BLaER1 (cell line): ENCODE measurements at regions not wholly inside any gene's neighbourhood (a gene's known extent, or its start where the extent isn't known, plus 50 kb on each side); places are given as distances from the start of the nearest gene placed in this dataset.

Experiments used
- H3K27ac ChIP-seq: shearing (Covaris generic); formaldehyde crosslinking; 2 replicates; pipeline ENCODE4 v1.8.1; 2022
- H3K27me3 ChIP-seq: shearing (Covaris generic); formaldehyde crosslinking; 2 replicates; pipeline ENCODE4 v1.8.1; 2022
- H3K36me3 ChIP-seq: shearing (Covaris generic); formaldehyde crosslinking; 2 replicates; pipeline ENCODE4 v1.8.1; 2022
- H3K4me1 ChIP-seq: shearing (Covaris generic); formaldehyde crosslinking; 2 replicates; pipeline ENCODE4 v1.8.1; 2022
- H3K4me2 ChIP-seq: shearing (Covaris generic); formaldehyde crosslinking; 2 replicates; pipeline ENCODE4 v1.8.1; 2022
- H3K4me3 ChIP-seq: shearing (Covaris generic); formaldehyde crosslinking; 2 replicates; pipeline ENCODE4 v1.8.1; 2022
- H3K9ac ChIP-seq: shearing (Covaris generic); formaldehyde crosslinking; 2 replicates; pipeline ENCODE4 v1.8.1; 2022
- H3K9me3 ChIP-seq: shearing (Covaris generic); formaldehyde crosslinking; 2 replicates; pipeline ENCODE4 v1.8.1; 2022
- H4K20me1 ChIP-seq: shearing (Covaris generic); formaldehyde crosslinking; 2 replicates; pipeline ENCODE4 v1.8.1; 2022
- Cebpa-rat ChIP-seq: shearing (Covaris generic); IDR thresholded peaks from 2 replicates; pipeline ENCODE4 v1.8.1; 2022

GRCh38 chr7:112855227-112855626 lies 65.0 kb upstream of the TMEM168 start:
- H3K4me3 ChIP-seq, result no peak overlapping the region
- peaks cover 13% of the 10 kb centered on the region; the same call in 1 of the 2 replicates for H3K9me3 ChIP-seq
- no peaks in the 10 kb centered on the region for H3K27me3 ChIP-seq
- no peak for TF ChIP-seq Cebpa-rat
- H3K4me2 ChIP-seq, result no peak overlapping the region
- H3K4me1 ChIP-seq, result no peaks in the 10 kb centered on the region
- no peak overlapping the region for H3K27ac ChIP-seq
- H3K9ac ChIP-seq, result no peak overlapping the region
- H4K20me1 ChIP-seq, result no peaks in the 10 kb centered on the region
- H3K36me3 ChIP-seq, result peaks cover 11% of the 10 kb centered on the region

GRCh38 chr7:112854169-112854568 lies 64.0 kb upstream of the TMEM168 start:
- no peak overlapping the region for H3K27ac ChIP-seq
- H3K4me3 ChIP-seq, result no peak overlapping the region
- H3K4me1 ChIP-seq, result no peaks in the 10 kb centered on the region
- peaks cover 13% of the 10 kb centered on the region; the same call in 1 of the 2 replicates for H3K9me3 ChIP-seq
- no peak overlapping the region for H3K4me2 ChIP-seq
- H4K20me1 ChIP-seq, result no peaks in the 10 kb centered on the region
- H3K27me3 ChIP-seq, result no peaks in the 10 kb centered on the region
- TF ChIP-seq Cebpa-rat, result no peak
- no peak overlapping the region for H3K9ac ChIP-seq
- peaks cover 13% of the 10 kb centered on the region for H3K36me3 ChIP-seq

DNA sequence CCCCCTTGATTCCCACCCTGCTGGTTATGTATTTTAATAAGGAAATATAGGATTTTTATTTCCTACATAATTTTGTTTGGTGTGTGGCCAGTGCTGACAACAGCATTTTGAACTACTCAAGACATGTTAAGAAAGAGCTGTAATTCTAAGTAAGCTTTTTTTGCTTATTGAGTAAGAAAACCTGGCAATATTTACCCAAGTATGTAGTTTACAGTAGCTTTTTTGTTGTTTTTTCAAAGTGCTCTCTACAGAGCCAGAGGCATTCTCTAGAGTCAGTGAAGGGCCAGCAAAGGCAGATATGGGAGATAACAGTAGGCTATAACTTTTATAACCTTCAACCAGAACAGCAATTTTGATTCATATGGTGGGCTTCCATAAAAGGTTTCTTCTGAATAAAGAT lies 63.2 kb upstream of the TMEM168 start:
- Histone ChIP-seq H3K27me3 (no peaks in the 10 kb centered on the region), H3K27ac (no peak overlapping the region), H3K4me1 (no peaks in the 10 kb centered on the region), H3K9me3 (peaks cover 13% of the 10 kb centered on the region; the same call in 1 of the 2 replicates), H4K20me1 (no peaks in the 10 kb centered on the region), H3K9ac (no peak overlapping the region), H3K36me3 (peaks cover 15% of the 10 kb centered on the region), H3K4me2 (no peak overlapping the region), H3K4me3 (no peak overlapping the region)
- no peak for TF ChIP-seq Cebpa-rat

DNA sequence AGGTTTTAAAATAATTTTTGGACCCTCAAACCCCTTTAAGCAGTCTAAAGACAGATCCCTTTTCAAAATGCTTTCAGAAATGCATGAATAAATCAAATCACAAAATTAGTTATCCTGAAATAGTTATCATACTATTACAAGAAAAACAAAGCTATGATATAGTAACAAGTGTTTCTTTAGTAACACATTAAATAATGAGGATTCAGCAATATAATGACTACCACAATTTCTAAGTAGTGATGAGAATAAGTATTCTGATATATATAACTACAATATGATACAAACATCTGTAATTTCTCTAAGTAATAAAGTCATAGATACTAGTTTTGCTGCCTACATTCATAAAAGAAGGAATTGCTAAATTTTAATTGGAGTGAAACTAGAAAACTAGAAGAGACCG lies 53.0 kb upstream of the TMEM168 start:
- H4K20me1 ChIP-seq, result 0 out of 2 replicates have a peak, but pooled peaks cover 11% of the 10 kb centered on the region
- H3K4me2 ChIP-seq, result no peak overlapping the region
- 0 out of 2 replicates have a peak, but pooled peaks cover 5% of the 10 kb centered on the region for H3K9me3 ChIP-seq
- H3K36me3 ChIP-seq, result peaks cover 6% of the 10 kb centered on the region; the same call in 1 of the 2 replicates
- H3K9ac ChIP-seq, result no peak overlapping the region
- H3K4me3 ChIP-seq, result no peak overlapping the region
- no peaks in the 10 kb centered on the region for H3K27me3 ChIP-seq
- no peak overlapping the region for H3K27ac ChIP-seq
- no peak for TF ChIP-seq Cebpa-rat
- no peaks in the 10 kb centered on the region for H3K4me1 ChIP-seq
